ENCODE measurements at regions not wholly inside any gene's neighbourhood (a gene's known extent, or its start where the extent isn't known, plus 50 kb on each side); places are given as distances from the start of the nearest gene placed in this dataset.

GRCh38 chr13:86830046-86830445 is 841.1 kb upstream of the SLITRK5 start:
- Histone ChIP-seq H2AFZ (ENCODE audit: low read length) (no peak overlapping the region), H3K4me2 (ENCODE audit: low read length) (no peak overlapping the region), H3K9me2 (ENCODE audit: insufficient read depth, low read length) (no peaks in the 10 kb centered on the region), H4K20me1 (ENCODE audit: insufficient read depth, low read length) (no peaks in the 10 kb centered on the region), H3K36me3 (ENCODE audit: insufficient read depth, low read length) (no peaks in the 10 kb centered on the region), H3K27ac (ENCODE audit: low read depth, low read length, poor library complexity, severe bottlenecking) (no peak overlapping the region), H3K4me1 (ENCODE audit: insufficient read depth, low read length, poor library complexity, severe bottlenecking) (no peaks in the 10 kb centered on the region), H3K9me3 (ENCODE audit: low read length) (no peaks in the 10 kb centered on the region; the same call in 1 of the 2 replicates), H3K79me2 (ENCODE audit: insufficient read depth, low read depth, low read length) (no peaks in the 10 kb centered on the region), H3K4me3 (ENCODE audit: low read depth, low read length, poor library complexity, severe bottlenecking) (no peak overlapping the region)
- POLR2A ChIA-PET: interaction anchor here (0.5 to 0.7 kb wide), 4 partner anchors 20 to 635 kb away, joined by 3 read pairs; no protein-coding TSS in a partner anchor
- intact Hi-C loops (cut with micrococcal nuclease; ENCODE audit: unreplicated experiment): no loop called here
- no TSS peak for BruUV-seq (replicated peaks)
- no peak for TF ChIP-seq CTCF (conservative IDR thresholded peaks at IDR 0.05; ENCODE audit: low read length)
- TF ChIP-seq EZH2phosphoT487 (IDR thresholded peaks at IDR 0.05; ENCODE audit: borderline replicate concordance, low read depth, low read length): no peak
- DNase-seq (ENCODE audit: low spot score): no peak
- CTCF ChIA-PET (ENCODE audit: unreplicated experiment): no interaction called here

- Histone ChIP-seq H3K9me3 (ENCODE audit: low read length) (no peaks in the 10 kb centered on the region; the same call in 1 of the 2 replicates), H3K4me3 (ENCODE audit: low read depth, low read length, poor library complexity, severe bottlenecking) (no peak overlapping the region), H3K79me2 (ENCODE audit: insufficient read depth, low read depth, low read length) (no peaks in the 10 kb centered on the region), H3K27ac (ENCODE audit: low read depth, low read length, poor library complexity, severe bottlenecking) (no peak overlapping the region), H3K36me3 (ENCODE audit: insufficient read depth, low read length) (no peaks in the 10 kb centered on the region), H4K20me1 (ENCODE audit: insufficient read depth, low read length) (no peaks in the 10 kb centered on the region), H3K4me2 (ENCODE audit: low read length) (no peak overlapping the region), H2AFZ (ENCODE audit: low read length) (no peak overlapping the region), H3K4me1 (ENCODE audit: insufficient read depth, low read length, poor library complexity, severe bottlenecking) (no peaks in the 10 kb centered on the region), H3K9me2 (ENCODE audit: insufficient read depth, low read length) (no peaks in the 10 kb centered on the region)
- DNase-seq (ENCODE audit: low spot score): no peak
- ChIA-PET POLR2A (interaction anchor here (0.6 kb wide), 1 partner anchor 765 kb away, joined by 3 read pairs; no protein-coding TSS in a partner anchor), CTCF (ENCODE audit: unreplicated experiment) (no interaction called here)
- intact Hi-C loops (cut with micrococcal nuclease; ENCODE audit: unreplicated experiment): no loop called here
- BruUV-seq (replicated peaks): no TSS peak
- no peak for TF ChIP-seq EZH2phosphoT487 (IDR thresholded peaks at IDR 0.05; ENCODE audit: borderline replicate concordance, low read depth, low read length)
- TF ChIP-seq CTCF (conservative IDR thresholded peaks at IDR 0.05; ENCODE audit: low read length): no peak
Measured at GRCh38 chr13:86831084-86831483, 840.1 kb upstream of the SLITRK5 start.

GRCh38 chr13:86838411-86839120 is 832.6 kb upstream of the SLITRK5 start:
- H3K36me3 ChIP-seq (ENCODE audit: insufficient read depth, low read length): no peaks in the 10 kb centered on the region
- H3K9me3 ChIP-seq (ENCODE audit: low read length): peaks cover 4% of the 10 kb centered on the region; the same call in 1 of the 2 replicates
- H3K4me2 ChIP-seq (ENCODE audit: low read length): no peak overlapping the region
- TF ChIP-seq CTCF (conservative IDR thresholded peaks at IDR 0.05; ENCODE audit: low read length) (no peak), EZH2phosphoT487 (IDR thresholded peaks at IDR 0.05; ENCODE audit: borderline replicate concordance, low read depth, low read length) (no peak)
- H2AFZ ChIP-seq (ENCODE audit: low read length): no peak overlapping the region
- H3K79me2 ChIP-seq (ENCODE audit: insufficient read depth, low read depth, low read length): no peaks in the 10 kb centered on the region
- intact Hi-C loops (cut with micrococcal nuclease; ENCODE audit: unreplicated experiment): no loop called here
- H3K4me1 ChIP-seq (ENCODE audit: insufficient read depth, low read length, poor library complexity, severe bottlenecking): no peaks in the 10 kb centered on the region
- no peak overlapping the region for H3K4me3 ChIP-seq (ENCODE audit: low read depth, low read length, poor library complexity, severe bottlenecking)
- no peak for DNase-seq (ENCODE audit: low spot score)
- POLR2A ChIA-PET: no interaction called here
- no TSS peak for BruUV-seq (replicated peaks)
- no peaks in the 10 kb centered on the region for H4K20me1 ChIP-seq (ENCODE audit: insufficient read depth, low read length)
- CTCF ChIA-PET (ENCODE audit: unreplicated experiment): no interaction called here
- no peaks in the 10 kb centered on the region for H3K9me2 ChIP-seq (ENCODE audit: insufficient read depth, low read length)
- no peak overlapping the region for H3K27ac ChIP-seq (ENCODE audit: low read depth, low read length, poor library complexity, severe bottlenecking)
